ENCODE measurements at regions not wholly inside any gene's neighbourhood (a gene's known extent, or its start where the extent isn't known, plus 50 kb on each side); places are given as distances from the start of the nearest gene placed in this dataset.

DNA sequence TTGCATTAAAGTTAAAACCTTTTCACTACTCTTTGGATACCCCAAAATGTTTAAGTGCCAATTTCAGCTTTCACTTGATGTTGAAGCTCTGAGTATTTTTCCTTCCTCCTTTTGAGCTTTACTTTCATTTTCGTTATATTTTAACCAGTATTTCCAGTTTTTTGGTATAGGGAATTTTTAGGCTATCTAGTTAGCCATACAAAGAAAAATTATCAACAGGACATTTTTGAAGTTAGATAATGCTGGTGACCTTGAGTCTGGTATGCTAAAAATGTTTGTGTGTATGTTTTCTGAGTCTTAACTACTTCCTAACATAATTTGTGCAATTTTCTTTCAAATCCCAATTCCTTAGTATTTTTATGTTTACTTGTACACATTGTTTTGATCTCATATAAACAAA, 284.8 kb downstream of the OTOL1 start:
- H2BK20ac ChIP-seq (ENCODE audit: low read depth, low read length, poor library complexity, severe bottlenecking) = no peak overlapping the region
- H3K4me3 Mint-ChIP-seq = no peak overlapping the region
- H3K27ac ChIP-seq (ENCODE audit: insufficient read length, low read depth, low read length) = no peak overlapping the region

More for the DNA sequence above, 284.8 kb downstream of the OTOL1 start:
- no peak overlapping the region for H3K14ac ChIP-seq (ENCODE audit: insufficient read depth, low read length)
- H3K79me1 ChIP-seq (ENCODE audit: insufficient read depth, low read depth, low read length, poor library complexity, severe bottlenecking) = no peaks in the 10 kb centered on the region
- H3K4me2 ChIP-seq (ENCODE audit: insufficient read depth, insufficient read length, low read length) = no peak overlapping the region
- no peak overlapping the region for H3K18ac ChIP-seq (ENCODE audit: insufficient read length, low read depth, low read length)
- no peaks in the 10 kb centered on the region for H3K23me2 ChIP-seq (ENCODE audit: insufficient read length, low read depth, low read length, poor library complexity, severe bottlenecking)
- H2AK5ac ChIP-seq (ENCODE audit: insufficient read length, low read length) = no peak overlapping the region
- H2BK15ac ChIP-seq (ENCODE audit: low read depth, low read length) = no peak overlapping the region
- H2BK12ac ChIP-seq (ENCODE audit: insufficient read length, low read depth, low read length) = no peak overlapping the region
- H3K79me2 ChIP-seq (ENCODE audit: insufficient read depth, low read length) = no peaks in the 10 kb centered on the region
- no peak overlapping the region for H3K56ac ChIP-seq (ENCODE audit: insufficient read length, low read depth, low read length)
- peaks cover 11 to 24% (median 18%) of the 10 kb centered on the region in 3 experiments for H3K36me3 Mint-ChIP-seq (ENCODE audit: insufficient read depth in 1 of 3, low read depth in 3 of 3)
- no peak overlapping the region for H3K9ac ChIP-seq (ENCODE audit: extremely low read depth, insufficient read length, low read length)
- no peak overlapping the region for H3T11ph ChIP-seq (ENCODE audit: low read length)
- no peak overlapping the region for H4K91ac ChIP-seq (ENCODE audit: insufficient read length, low read depth, low read length)
- peaks cover 7 to 16% of the 10 kb centered on the region in 2 experiments for H3K4me1 Mint-ChIP-seq
- H3K9me3 ChIP-seq (ENCODE audit: control insufficient read depth, low read depth, low read length) = no peaks in the 10 kb centered on the region
- TF ChIP-seq, protein P1, sequence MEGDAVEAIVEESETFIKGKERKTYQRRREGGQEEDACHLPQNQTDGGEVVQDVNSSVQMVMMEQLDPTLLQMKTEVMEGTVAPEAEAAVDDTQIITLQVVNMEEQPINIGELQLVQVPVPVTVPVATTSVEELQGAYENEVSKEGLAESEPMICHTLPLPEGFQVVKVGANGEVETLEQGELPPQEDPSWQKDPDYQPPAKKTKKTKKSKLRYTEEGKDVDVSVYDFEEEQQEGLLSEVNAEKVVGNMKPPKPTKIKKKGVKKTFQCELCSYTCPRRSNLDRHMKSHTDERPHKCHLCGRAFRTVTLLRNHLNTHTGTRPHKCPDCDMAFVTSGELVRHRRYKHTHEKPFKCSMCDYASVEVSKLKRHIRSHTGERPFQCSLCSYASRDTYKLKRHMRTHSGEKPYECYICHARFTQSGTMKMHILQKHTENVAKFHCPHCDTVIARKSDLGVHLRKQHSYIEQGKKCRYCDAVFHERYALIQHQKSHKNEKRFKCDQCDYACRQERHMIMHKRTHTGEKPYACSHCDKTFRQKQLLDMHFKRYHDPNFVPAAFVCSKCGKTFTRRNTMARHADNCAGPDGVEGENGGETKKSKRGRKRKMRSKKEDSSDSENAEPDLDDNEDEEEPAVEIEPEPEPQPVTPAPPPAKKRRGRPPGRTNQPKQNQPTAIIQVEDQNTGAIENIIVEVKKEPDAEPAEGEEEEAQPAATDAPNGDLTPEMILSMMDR (conservative IDR thresholded peaks at IDR 0.05) = no peak
- no peak overlapping the region for H3K23ac ChIP-seq (ENCODE audit: insufficient read length, low read depth, low read length)
- WGBS (ENCODE audit: extremely low coverage, insufficient read length, low lambda C conversion rate) = no CpG with 5 or more reads among the region's 1 CpG
- no peak overlapping the region for H4K5ac ChIP-seq (ENCODE audit: insufficient read length, low read depth, low read length)
- H2BK5ac ChIP-seq (ENCODE audit: insufficient read length, low read length) = no peak overlapping the region
- H3K27me3 ChIP-seq (ENCODE audit: insufficient read depth, low read length) = no peaks in the 10 kb centered on the region
- H2AFZ ChIP-seq (ENCODE audit: low read length) = no peak overlapping the region
- no peaks in the 10 kb centered on the region for H3K4me1 ChIP-seq (ENCODE audit: insufficient read depth, low read length)
- H3K4ac ChIP-seq (ENCODE audit: low read depth, low read length) = no peak overlapping the region
- H3K27ac Mint-ChIP-seq = no peak overlapping the region
- no peak for DNase-seq
- no peaks in the 10 kb centered on the region for H4K20me1 ChIP-seq (ENCODE audit: control insufficient read depth, insufficient read depth, insufficient read length)
- H3K27me3 Mint-ChIP-seq (ENCODE audit: low read depth) = no peaks in the 10 kb centered on the region
- H4K8ac ChIP-seq (replicated peaks; ENCODE audit: insufficient read length, low read depth, low read length) = no peak overlapping the region
- no peak overlapping the region for H2BK120ac ChIP-seq (ENCODE audit: low read depth, low read length, poor library complexity, severe bottlenecking)
- H3K9me3 Mint-ChIP-seq = peaks cover 21 to 24% of the 10 kb centered on the region in 2 experiments

Data from H9 (cell line).